Activated effector memory CD4-positive, alpha-beta T cell treated with Interleukin-2 at 50 U/mL for 16 hours (primary cell): ENCODE measurements at regions not wholly inside any gene's neighbourhood (a gene's known extent, or its start where the extent isn't known, plus 50 kb on each side); places are given as distances from the start of the nearest gene placed in this dataset.

Source experiments
- DNase-seq: peaks from one replicate; pipeline ENCODE4 v3.0.0-alpha.2; 2020

DNA sequence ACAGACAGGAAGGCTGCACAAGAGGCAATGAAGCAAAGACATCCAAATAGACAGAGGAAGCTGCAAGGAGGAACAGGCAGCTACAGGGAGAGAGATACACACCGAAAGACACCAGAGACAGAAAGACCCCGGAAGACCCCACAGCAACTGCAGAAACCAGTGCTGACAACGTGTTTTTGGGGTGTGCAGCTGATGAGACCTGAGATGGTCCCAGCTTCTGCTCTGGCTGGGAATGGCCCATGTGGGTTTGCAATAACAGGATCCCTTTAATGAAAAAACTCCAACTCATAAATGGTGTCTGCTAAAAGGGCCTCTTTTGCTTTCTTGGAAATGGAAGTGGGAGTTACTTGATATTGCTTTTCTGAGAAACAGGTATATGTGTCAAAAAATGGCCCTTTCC lies 101.5 kb upstream of the CDH11 start:
- DNase-seq, result no peak

DNA sequence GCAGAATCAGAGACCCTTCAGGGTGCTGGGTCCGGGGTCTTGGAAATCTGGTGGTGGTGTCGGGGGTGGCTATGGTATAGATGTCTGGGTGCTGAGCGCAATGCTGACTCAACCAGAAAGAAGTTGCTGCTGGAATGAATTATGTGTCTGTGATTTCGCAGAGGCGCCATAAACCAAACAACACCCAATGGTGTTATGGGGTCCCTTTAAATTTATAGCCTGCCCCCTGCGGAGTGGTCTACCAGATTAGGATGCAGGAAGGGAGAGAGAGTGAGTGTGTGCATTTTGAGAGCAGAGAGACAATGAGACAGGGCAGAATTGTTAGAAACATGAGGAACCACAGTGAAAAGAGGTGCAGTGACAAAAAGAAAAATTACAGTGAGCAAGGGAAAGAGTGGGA lies 100.7 kb upstream of the CDH11 start:
- DNase-seq, result no peak

DNA sequence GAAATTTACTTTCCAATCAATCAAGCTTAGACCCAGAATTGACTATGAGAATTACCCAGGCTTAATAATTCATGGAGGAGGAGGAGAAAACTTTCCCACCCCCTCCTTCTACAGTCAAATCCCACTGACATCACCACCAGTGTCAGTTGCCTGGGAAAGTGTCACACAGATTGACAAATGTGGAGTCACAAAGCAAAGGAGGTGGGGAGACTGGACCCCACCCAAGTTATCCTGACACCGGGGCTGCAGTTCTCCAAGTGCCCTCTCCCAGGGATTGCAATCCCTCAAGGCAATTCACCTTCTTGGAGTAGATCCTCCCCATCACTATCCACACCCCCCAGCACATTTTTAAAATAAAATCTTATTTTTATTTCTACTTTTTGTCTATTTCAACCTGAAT lies 100.2 kb upstream of the CDH11 start:
- no peak for DNase-seq

- no peak for DNase-seq
Observed at GRCh38 chr16:65219786-65220185, 97.9 kb upstream of the CDH11 start.

- DNase-seq, result no peak
Observed at GRCh38 chr16:65218348-65218747, 96.5 kb upstream of the CDH11 start.

DNA sequence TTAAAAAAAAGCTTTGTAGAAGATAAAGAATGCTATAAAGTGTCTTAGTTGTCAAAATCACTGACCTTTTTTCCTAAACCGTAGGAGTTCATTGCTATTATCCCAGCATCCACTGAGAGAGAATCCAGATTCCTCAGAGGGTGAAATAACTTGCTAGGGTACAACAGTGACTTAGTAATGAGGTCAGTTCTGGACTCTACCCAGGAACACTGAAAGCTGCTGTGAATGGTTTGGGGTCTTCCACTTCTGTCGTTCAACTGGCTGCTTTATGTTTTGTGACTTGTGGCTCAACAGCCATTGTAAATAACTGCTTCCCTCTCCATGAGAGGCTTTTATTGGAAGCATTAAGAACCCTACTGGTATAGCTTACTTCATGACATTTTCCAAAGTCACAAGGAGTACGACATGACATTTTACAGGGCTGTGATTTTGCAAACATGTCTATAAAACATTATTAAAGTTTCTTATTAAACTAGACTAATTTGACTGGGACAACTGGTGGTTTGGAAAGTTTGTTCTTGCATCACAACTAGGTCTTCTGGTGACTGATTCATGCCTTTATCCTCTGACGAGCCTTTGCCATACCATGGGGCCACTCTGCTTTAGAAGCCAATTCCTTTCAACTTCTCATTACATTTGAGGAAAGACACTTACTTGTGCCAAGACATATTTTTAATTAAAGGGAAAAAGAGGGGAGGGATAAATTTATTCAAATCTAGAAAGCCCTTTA lies 92.2 kb upstream of the CDH11 start:
- no peak for DNase-seq

DNA sequence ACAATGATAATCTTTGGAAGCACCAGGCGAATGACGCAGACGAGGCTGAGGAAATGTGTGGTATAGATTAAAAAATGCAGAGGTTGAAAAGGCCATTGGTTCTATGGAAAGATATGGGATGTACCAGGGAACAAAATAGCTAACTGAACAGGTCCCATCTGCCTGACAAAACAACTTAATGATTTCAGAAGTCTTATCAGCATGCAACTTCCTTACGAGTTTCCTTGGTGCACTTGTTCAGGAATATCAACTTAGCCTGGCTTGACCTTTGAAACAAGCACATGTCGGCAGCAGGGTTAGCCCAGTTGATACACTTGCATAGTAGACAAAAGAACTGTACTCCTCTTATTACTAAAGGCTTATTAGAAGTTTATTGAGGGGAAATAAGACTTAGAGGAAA lies 90.9 kb upstream of the CDH11 start:
- no peak for DNase-seq

- DNase-seq, result no peak
Observed at GRCh38 chr16:65212240-65212639, 90.4 kb upstream of the CDH11 start.

DNA sequence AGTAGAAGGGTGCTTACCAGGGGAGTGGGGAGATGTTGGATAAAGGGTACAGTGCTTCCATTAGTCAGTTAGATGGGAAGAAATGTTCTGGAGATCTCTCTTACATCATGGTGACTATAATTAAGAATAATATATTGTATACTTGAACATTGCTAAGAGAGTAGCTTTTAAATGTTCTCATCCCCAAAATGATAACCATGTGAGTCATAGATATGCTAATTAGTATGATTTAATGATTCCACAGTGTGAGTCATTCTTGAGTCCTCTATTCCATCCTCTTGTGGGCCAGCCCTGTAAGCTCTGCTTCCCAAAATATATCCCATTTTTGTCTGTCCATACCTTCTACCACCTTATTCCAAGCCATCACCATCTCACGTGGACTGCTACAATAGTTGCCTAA lies 80.6 kb upstream of the CDH11 start:
- DNase-seq, result no peak

GRCh38 chr16:65201511-65201910 lies 79.6 kb upstream of the CDH11 start:
- DNase-seq, result no peak

- DNase-seq, result no peak
Observed at GRCh38 chr16:65200857-65201256, 79.0 kb upstream of the CDH11 start.

- no peak for DNase-seq
Observed at GRCh38 chr16:65200156-65200773, 78.4 kb upstream of the CDH11 start.

DNA sequence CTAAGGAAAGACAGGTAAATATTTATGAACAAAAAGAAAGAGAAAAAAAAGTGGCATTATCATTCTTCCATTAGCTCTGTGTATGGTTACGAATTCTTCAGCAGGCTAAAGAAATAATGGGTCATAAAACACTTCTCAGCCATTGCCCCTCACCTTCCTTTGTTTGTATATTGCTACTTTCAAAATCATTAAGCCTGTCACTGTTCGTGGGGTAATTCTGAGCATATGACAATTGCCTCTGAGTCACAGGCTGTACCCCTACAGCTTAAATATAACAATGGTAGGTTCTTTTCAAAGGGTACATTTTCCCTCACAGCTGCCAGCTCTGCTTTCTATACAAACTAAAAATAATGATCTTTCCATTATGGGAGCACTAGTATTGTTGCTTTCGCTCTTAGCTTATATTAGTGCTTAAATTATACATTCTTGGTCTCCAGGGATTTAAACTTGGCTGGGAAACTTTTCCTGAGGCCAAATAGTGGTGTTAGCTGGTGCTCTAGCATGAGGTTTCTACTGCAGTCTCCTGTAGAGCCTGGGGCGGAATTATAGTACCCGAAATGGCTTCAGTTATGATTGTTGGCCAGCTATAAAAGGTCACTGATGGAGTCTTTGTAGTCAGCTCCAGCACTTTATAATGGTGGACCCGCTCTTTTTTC lies 74.7 kb upstream of the CDH11 start:
- DNase-seq, result no peak

DNA sequence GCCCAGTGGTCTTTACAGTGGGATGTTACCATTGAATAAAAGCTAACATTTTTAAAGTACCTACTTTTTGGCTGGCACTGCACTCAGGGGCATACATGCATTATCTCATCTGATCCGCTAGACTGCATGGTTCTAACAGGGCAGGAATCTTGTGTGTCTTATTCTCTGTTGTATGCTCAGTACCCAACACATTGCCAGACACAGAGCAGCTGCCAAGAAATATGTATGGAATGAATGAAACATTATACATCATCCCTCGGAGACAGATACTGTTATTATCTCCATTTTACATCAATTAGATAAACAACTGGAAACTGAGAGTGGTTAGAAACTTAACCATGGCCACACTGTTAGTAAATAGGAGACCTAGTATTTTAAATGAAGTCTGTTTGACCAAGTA lies 74.1 kb upstream of the CDH11 start:
- DNase-seq, result no peak

GRCh38 chr16:65185241-65185778 lies 63.4 kb upstream of the CDH11 start:
- no peak for DNase-seq

DNA sequence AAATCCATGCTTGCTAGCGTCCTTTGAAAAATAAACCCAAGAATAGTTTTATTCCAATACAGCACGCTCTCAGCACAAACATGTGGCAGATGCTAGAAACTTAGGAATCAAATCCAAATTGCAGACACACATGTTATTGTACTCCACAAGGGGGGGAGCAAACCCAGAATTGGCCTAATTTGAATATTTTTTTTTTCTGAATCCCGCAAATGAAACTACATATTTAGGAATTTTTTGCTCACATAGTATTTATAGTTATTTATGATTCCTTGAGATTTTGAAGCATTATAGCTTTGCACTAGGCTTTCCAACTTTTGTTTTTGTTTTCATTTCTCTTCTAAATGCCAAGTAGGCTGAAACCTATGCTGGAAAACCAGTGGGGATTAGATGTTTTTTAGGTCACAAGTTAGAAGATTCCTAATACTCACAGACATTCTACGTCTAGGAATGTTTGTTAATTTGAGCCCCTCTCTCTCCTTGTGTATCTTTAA lies 59.3 kb upstream of the CDH11 start:
- no peak for DNase-seq

- no peak for DNase-seq
Observed at GRCh38 chr16:65178151-65178550, 56.3 kb upstream of the CDH11 start.

GRCh38 chr16:65176603-65177002 lies 54.7 kb upstream of the CDH11 start:
- no peak for DNase-seq

- no peak for DNase-seq
Observed at GRCh38 chr16:65172356-65172755, 50.5 kb upstream of the CDH11 start.
